ENCODE measurements at regions not wholly inside any gene's neighbourhood (a gene's known extent, or its start where the extent isn't known, plus 50 kb on each side); places are given as distances from the start of the nearest gene placed in this dataset.

- TF ChIP-seq CTCF (conservative IDR thresholded peaks at IDR 0.05; ENCODE audit: low read depth, low read length) = no peak
- TF ChIP-seq EZH2 (IDR thresholded peaks at IDR 0.05; ENCODE audit: low read length, unreplicated experiment) = no peak
- no peak for TF ChIP-seq EZH2phosphoT487 (IDR thresholded peaks at IDR 0.05; ENCODE audit: borderline replicate concordance, low read length)
Observed at GRCh38 chr12:75711271-75711670, 199.9 kb upstream of the KRR1 start.

All from PC-3 (cell line).